ENCODE measurements at regions not wholly inside any gene's neighbourhood (a gene's known extent, or its start where the extent isn't known, plus 50 kb on each side); places are given as distances from the start of the nearest gene placed in this dataset.

- H3K4me1 Mint-ChIP-seq (ENCODE audit: low read depth): no peaks in the 10 kb centered on the region
- intact Hi-C loops (cut with micrococcal nuclease): loop anchor here (10.0 kb wide), 1 partner anchor 301 kb away; no protein-coding TSS in a partner anchor
- CTCF ChIA-PET: interaction anchor here (0.6 to 0.7 kb wide), 2 partner anchors 64 to 409 kb away, joined by 3 read pairs; no protein-coding TSS in a partner anchor
- peak; percentile 53 for DNase-seq
- H3K4me3 Mint-ChIP-seq: no peak overlapping the region
- no peak overlapping the region for H3K27ac Mint-ChIP-seq
- peaks cover 3% of the 10 kb centered on the region for H3K36me3 Mint-ChIP-seq (ENCODE audit: low read depth)
- peaks cover 17% of the 10 kb centered on the region for H3K9me3 Mint-ChIP-seq
- H3K27me3 Mint-ChIP-seq (ENCODE audit: low read depth): no peaks in the 10 kb centered on the region
Observed at GRCh38 chr3:18295171-18295920, 129.8 kb downstream of the SATB1 start.

- CTCF ChIA-PET: no interaction called here
- no peak overlapping the region for H3K27ac Mint-ChIP-seq
- no peaks in the 10 kb centered on the region for H3K9me3 Mint-ChIP-seq
- intact Hi-C loops (cut with micrococcal nuclease): loop anchor here (10.0 kb wide), 1 partner anchor 295 kb away; no protein-coding TSS in a partner anchor
- H3K4me1 Mint-ChIP-seq (ENCODE audit: low read depth): no peaks in the 10 kb centered on the region
- H3K4me3 Mint-ChIP-seq: no peak overlapping the region
- DNase-seq: no peak
- no peaks in the 10 kb centered on the region for H3K27me3 Mint-ChIP-seq (ENCODE audit: low read depth)
- no peaks in the 10 kb centered on the region for H3K36me3 Mint-ChIP-seq (ENCODE audit: low read depth)
Observed at GRCh38 chr3:18290157-18290556, 135.0 kb downstream of the SATB1 start.

GRCh38 chr3:18288243-18288642, 136.9 kb downstream of the SATB1 start:
- H3K4me3 Mint-ChIP-seq: no peak overlapping the region
- H3K36me3 Mint-ChIP-seq (ENCODE audit: low read depth): no peaks in the 10 kb centered on the region
- H3K9me3 Mint-ChIP-seq: no peaks in the 10 kb centered on the region
- CTCF ChIA-PET: interaction anchor here (0.8 kb wide), 1 partner anchor 388 kb away, joined by 5 read pairs; no protein-coding TSS in a partner anchor
- intact Hi-C loops (cut with micrococcal nuclease): no loop called here
- no peak overlapping the region for H3K27ac Mint-ChIP-seq
- no peaks in the 10 kb centered on the region for H3K27me3 Mint-ChIP-seq (ENCODE audit: low read depth)
- DNase-seq: no peak
- no peaks in the 10 kb centered on the region for H3K4me1 Mint-ChIP-seq (ENCODE audit: low read depth)

- H3K4me1 Mint-ChIP-seq (ENCODE audit: low read depth): no peaks in the 10 kb centered on the region
- no peaks in the 10 kb centered on the region for H3K36me3 Mint-ChIP-seq (ENCODE audit: low read depth)
Observed at GRCh38 chr3:18284716-18285115, 140.4 kb downstream of the SATB1 start.

GRCh38 chr3:18283680-18284079, 141.5 kb downstream of the SATB1 start:
- CTCF ChIA-PET: no interaction called here
- H3K4me3 Mint-ChIP-seq: no peak overlapping the region
- intact Hi-C loops (cut with micrococcal nuclease): no loop called here

More at GRCh38 chr3:18284716-18285115, 140.4 kb downstream of the SATB1 start:
- CTCF ChIA-PET: no interaction called here
- no peak for DNase-seq
- intact Hi-C loops (cut with micrococcal nuclease): no loop called here
- no peak overlapping the region for H3K27ac Mint-ChIP-seq
- H3K4me3 Mint-ChIP-seq: no peak overlapping the region
- H3K27me3 Mint-ChIP-seq (ENCODE audit: low read depth): peaks cover 2% of the 10 kb centered on the region
- no peaks in the 10 kb centered on the region for H3K9me3 Mint-ChIP-seq

GRCh38 chr3:18282507-18282906, 142.6 kb downstream of the SATB1 start:
- H3K27ac Mint-ChIP-seq: no peak overlapping the region
- no peaks in the 10 kb centered on the region for H3K36me3 Mint-ChIP-seq (ENCODE audit: low read depth)
- CTCF ChIA-PET: interaction anchor here (1.5 kb wide), 1 partner anchor 10 kb away, joined by 5 read pairs; no protein-coding TSS in a partner anchor
- no peak overlapping the region for H3K4me3 Mint-ChIP-seq
- H3K27me3 Mint-ChIP-seq (ENCODE audit: low read depth): peaks cover 2% of the 10 kb centered on the region
- DNase-seq: no peak
- intact Hi-C loops (cut with micrococcal nuclease): no loop called here
- H3K4me1 Mint-ChIP-seq (ENCODE audit: low read depth): no peaks in the 10 kb centered on the region
- no peaks in the 10 kb centered on the region for H3K9me3 Mint-ChIP-seq

More at GRCh38 chr3:18283680-18284079, 141.5 kb downstream of the SATB1 start:
- Mint-ChIP-seq H3K27me3 (ENCODE audit: low read depth) (peaks cover 2% of the 10 kb centered on the region), H3K27ac (no peak overlapping the region), H3K4me1 (ENCODE audit: low read depth) (no peaks in the 10 kb centered on the region), H3K36me3 (ENCODE audit: low read depth) (no peaks in the 10 kb centered on the region), H3K9me3 (no peaks in the 10 kb centered on the region)
- no peak for DNase-seq

- H3K27me3 Mint-ChIP-seq (ENCODE audit: low read depth): peaks cover 2% of the 10 kb centered on the region
- DNase-seq: no peak
- H3K4me3 Mint-ChIP-seq: no peak overlapping the region
- no peaks in the 10 kb centered on the region for H3K4me1 Mint-ChIP-seq (ENCODE audit: low read depth)
- H3K9me3 Mint-ChIP-seq: no peaks in the 10 kb centered on the region
- H3K27ac Mint-ChIP-seq: no peak overlapping the region
- intact Hi-C loops (cut with micrococcal nuclease): no loop called here
- no peaks in the 10 kb centered on the region for H3K36me3 Mint-ChIP-seq (ENCODE audit: low read depth)
- CTCF ChIA-PET: no interaction called here
Observed at GRCh38 chr3:18279226-18279737, 145.9 kb downstream of the SATB1 start.

GRCh38 chr3:18264853-18265252, 160.3 kb downstream of the SATB1 start:
- intact Hi-C loops (cut with micrococcal nuclease): no loop called here
- Mint-ChIP-seq H3K9me3 (no peaks in the 10 kb centered on the region), H3K36me3 (ENCODE audit: low read depth) (no peaks in the 10 kb centered on the region), H3K4me3 (no peak overlapping the region), H3K27ac (no peak overlapping the region), H3K27me3 (ENCODE audit: low read depth) (no peaks in the 10 kb centered on the region), H3K4me1 (ENCODE audit: low read depth) (no peaks in the 10 kb centered on the region)
- DNase-seq: no peak
- CTCF ChIA-PET: no interaction called here

- Mint-ChIP-seq H3K4me3 (no peak overlapping the region), H3K36me3 (ENCODE audit: low read depth) (no peaks in the 10 kb centered on the region), H3K27me3 (ENCODE audit: low read depth) (no peaks in the 10 kb centered on the region), H3K4me1 (ENCODE audit: low read depth) (no peaks in the 10 kb centered on the region), H3K9me3 (no peaks in the 10 kb centered on the region), H3K27ac (no peak overlapping the region)
- no peak for DNase-seq
- intact Hi-C loops (cut with micrococcal nuclease): no loop called here
- CTCF ChIA-PET: no interaction called here
Observed at GRCh38 chr3:18264361-18264760, 160.8 kb downstream of the SATB1 start.

GRCh38 chr3:18258492-18258891, 166.6 kb downstream of the SATB1 start:
- no peaks in the 10 kb centered on the region for H3K9me3 Mint-ChIP-seq
- no peak for DNase-seq
- H3K36me3 Mint-ChIP-seq (ENCODE audit: low read depth): no peaks in the 10 kb centered on the region
- intact Hi-C loops (cut with micrococcal nuclease): no loop called here
- no peaks in the 10 kb centered on the region for H3K4me1 Mint-ChIP-seq (ENCODE audit: low read depth)
- H3K27me3 Mint-ChIP-seq (ENCODE audit: low read depth): peaks cover 3% of the 10 kb centered on the region
- no peak overlapping the region for H3K27ac Mint-ChIP-seq
- H3K4me3 Mint-ChIP-seq: no peak overlapping the region
- CTCF ChIA-PET: no interaction called here

- no peak for DNase-seq
- no peaks in the 10 kb centered on the region for H3K9me3 Mint-ChIP-seq
- CTCF ChIA-PET: interaction anchor here (0.9 kb wide), 1 partner anchor 18 kb away, joined by 4 read pairs; no protein-coding TSS in a partner anchor
- intact Hi-C loops (cut with micrococcal nuclease): no loop called here
- no peak overlapping the region for H3K27ac Mint-ChIP-seq
- no peaks in the 10 kb centered on the region for H3K4me1 Mint-ChIP-seq (ENCODE audit: low read depth)
- H3K27me3 Mint-ChIP-seq (ENCODE audit: low read depth): peaks cover 3% of the 10 kb centered on the region
- H3K4me3 Mint-ChIP-seq: no peak overlapping the region
- H3K36me3 Mint-ChIP-seq (ENCODE audit: low read depth): no peaks in the 10 kb centered on the region
Observed at GRCh38 chr3:18252578-18252977, 172.6 kb downstream of the SATB1 start.

- CTCF ChIA-PET: no interaction called here
- Mint-ChIP-seq H3K4me1 (ENCODE audit: low read depth) (no peaks in the 10 kb centered on the region), H3K27ac (no peak overlapping the region), H3K27me3 (ENCODE audit: low read depth) (peaks cover 3% of the 10 kb centered on the region), H3K4me3 (no peak overlapping the region), H3K9me3 (no peaks in the 10 kb centered on the region), H3K36me3 (ENCODE audit: low read depth) (no peaks in the 10 kb centered on the region)
- DNase-seq: no peak
- intact Hi-C loops (cut with micrococcal nuclease): no loop called here
Observed at GRCh38 chr3:18250991-18251390, 174.1 kb downstream of the SATB1 start.

- H3K27ac Mint-ChIP-seq: no peak overlapping the region
- CTCF ChIA-PET: no interaction called here
- no peaks in the 10 kb centered on the region for H3K36me3 Mint-ChIP-seq (ENCODE audit: low read depth)
- no peaks in the 10 kb centered on the region for H3K4me1 Mint-ChIP-seq (ENCODE audit: low read depth)
- DNase-seq: no peak
- H3K27me3 Mint-ChIP-seq (ENCODE audit: low read depth): no peaks in the 10 kb centered on the region
- H3K4me3 Mint-ChIP-seq: no peak overlapping the region
- intact Hi-C loops (cut with micrococcal nuclease): no loop called here
- H3K9me3 Mint-ChIP-seq: no peaks in the 10 kb centered on the region
Observed at GRCh38 chr3:18249126-18249525, 176.0 kb downstream of the SATB1 start.

Data from activated naive CD4-positive, alpha-beta T cell treated with anti-CD3 and anti-CD28 coated beads for 36 hours (primary cell).